Endothelial cell of umbilical vein (primary cell): ENCODE measurements at regions not wholly inside any gene's neighbourhood (a gene's known extent, or its start where the extent isn't known, plus 50 kb on each side); places are given as distances from the start of the nearest gene placed in this dataset.

ENCODE experiments used
- BruUV-seq: library from RNA; stranded (reverse); fragments of 400-500 nt; replicated peaks from 2 replicates; lab custom pipeline; 2021; lab: Mats Ljungman, UMichigan
- CTCF ChIA-PET: fragments of 300-600, 350-600 bp; sonication (Branson Sonifier 250); formaldehyde crosslinking; loops from one replicate; lab custom pipeline; 2021; ENCODE audit warnings: antibody characterized with exemption, inconsistent platforms; lab: Charles Lee
- POLR2A ChIA-PET: fragments of 300-600, 350-600 bp; sonication (Branson Sonifier 250); formaldehyde crosslinking; loops from one replicate; lab custom pipeline; 2021; ENCODE audit warnings: antibody characterized with exemption, inconsistent platforms; lab: Charles Lee
- DNase-seq: peaks from one replicate; pipeline ENCODE4 v3.0.0-alpha.2; 2011; ENCODE audit warnings: low read depth, low spot score
- FAIRE-seq: peaks from 2 replicates; lab custom pipeline; 2011; peaks lifted over from hg19 to GRCh38; lab: Jason Lieb, UNC
- H2AFZ ChIP-seq: 2 replicates; pipeline ENCODE4 v1.6.0; 2012; ENCODE audit warnings: low read depth, low read length, control low read depth, inconsistent platforms
- H3K27ac ChIP-seq: 2 replicates; pipeline ENCODE4 v1.5.1; 2011; ENCODE audit warnings: low read depth, mild to moderate bottlenecking, control low read depth, low read length, moderate library complexity; ENCODE audit not compliant: insufficient read depth
- H3K27me3 ChIP-seq, 2 experiments: 2 replicates each; pipeline versions ENCODE4 v1.6.0 to v1.6.1; 2011; ENCODE audit warnings: low read length in 2 of 2, mixed read lengths in 1 of 2; ENCODE audit not compliant: control insufficient read depth in 2 of 2, insufficient read depth in 2 of 2
- H3K36me3 ChIP-seq, 2 experiments: 2 replicates in 1 of 2; 3 replicates in 1 of 2; pipeline ENCODE4 v1.5.1; 2011; ENCODE audit warnings: low read length in 2 of 2, mild to moderate bottlenecking in 1 of 2, moderate library complexity in 1 of 2; ENCODE audit not compliant: control insufficient read depth in 2 of 2, insufficient read depth in 2 of 2; ENCODE audit errors: extremely low read depth in 1 of 2
- H3K4me1 ChIP-seq: 3 replicates; pipeline ENCODE4 v1.5.1; 2011; ENCODE audit warnings: mild to moderate bottlenecking, low read length; ENCODE audit not compliant: control insufficient read depth, insufficient read depth; ENCODE audit errors: extremely low read depth
- H3K4me2 ChIP-seq: 2 replicates; pipeline ENCODE4 v1.6.1; 2011; ENCODE audit warnings: low read length, control low read depth, mixed read lengths; ENCODE audit not compliant: insufficient read depth
- H3K4me3 ChIP-seq, 3 experiments: fragments of 200-600 bp in 1 of 3; sonication (generic), shearing (Covaris generic) in 1 of 3; replicated peaks in 1 of 3; 2 replicates each; pipeline ENCODE4 v1.5.1; 2011 to 2016; ENCODE audit warnings: control low read depth in 3 of 3, low read length in 3 of 3, mild to moderate bottlenecking in 2 of 3, inconsistent platforms in 1 of 3, low read depth in 1 of 3, moderate library complexity in 1 of 3; ENCODE audit not compliant: insufficient read depth in 1 of 3
- H3K79me2 ChIP-seq: 2 replicates; pipeline ENCODE4 v1.6.0; 2012; ENCODE audit warnings: low read length, inconsistent platforms; ENCODE audit not compliant: control insufficient read depth, insufficient read depth
- H3K9ac ChIP-seq: replicated peaks from 2 replicates; pipeline ENCODE3; 2011; ENCODE audit warnings: low read length, control low read depth; ENCODE audit not compliant: insufficient read depth; ENCODE audit errors: extremely low read depth
- H3K9me1 ChIP-seq: replicated peaks from 3 replicates; pipeline ENCODE4 v1.6.0; 2011; ENCODE audit warnings: mild to moderate bottlenecking, low read length; ENCODE audit not compliant: control insufficient read depth, insufficient read depth; ENCODE audit errors: extremely low read depth
- H3K9me3 ChIP-seq: replicated peaks from 2 replicates; pipeline ENCODE4 v1.5.1; 2012; ENCODE audit warnings: low read length, inconsistent platforms; ENCODE audit not compliant: control insufficient read depth, insufficient read depth
- H4K20me1 ChIP-seq: replicated peaks from 2 replicates; pipeline ENCODE3; 2011; ENCODE audit warnings: mild to moderate bottlenecking, low read length; ENCODE audit not compliant: control insufficient read depth, insufficient read depth; ENCODE audit errors: extremely low read depth
- EZH2 ChIP-seq: IDR thresholded peaks from 2 replicates; pipeline ENCODE4 v1.6.1; 2012; ENCODE audit warnings: borderline replicate concordance, low read depth, mild to moderate bottlenecking, moderate library complexity, low read length, inconsistent platforms; ENCODE audit not compliant: severe bottlenecking
- FOS ChIP-seq: IDR thresholded peaks from 2 replicates; pipeline ENCODE4 v1.6.1; 2011; ENCODE audit warnings: mild to moderate bottlenecking, low read length, moderate library complexity, borderline replicate concordance; ENCODE audit not compliant: insufficient read depth
- GATA2 ChIP-seq: IDR thresholded peaks from 2 replicates; pipeline ENCODE4 v1.7.0; 2011; ENCODE audit warnings: low read depth, mild to moderate bottlenecking, moderate library complexity, mixed read lengths, low read length; ENCODE audit not compliant: insufficient read length, insufficient read depth
- JUN ChIP-seq: IDR thresholded peaks from 2 replicates; pipeline ENCODE4 v1.6.1; 2011; ENCODE audit warnings: borderline replicate concordance, low read depth; ENCODE audit not compliant: insufficient read length, insufficient read depth
- MYC ChIP-seq: IDR thresholded peaks from one replicate; pipeline ENCODE4 v1.6.1; 2011; ENCODE audit warnings: mild to moderate bottlenecking, low read depth, low read length
- POLR2A ChIP-seq: IDR thresholded peaks from 2 replicates; pipeline ENCODE4 v1.6.1; 2012; ENCODE audit warnings: low read depth, mild to moderate bottlenecking, control low read depth, low read length
- POLR2AphosphoS5 ChIP-seq: IDR thresholded peaks from 2 replicates; pipeline ENCODE4 v1.6.1; 2012; ENCODE audit warnings: low read depth, mild to moderate bottlenecking, control low read depth, low read length, moderate library complexity; ENCODE audit not compliant: insufficient read depth
- dilution Hi-C: fragments of 300-500 bp; cut with MboI; formaldehyde crosslinking; loops from one replicate; pipeline ENCODE4 v1.15.0; 2019; ENCODE audit warnings: low sequenced_read_pairs; ENCODE audit not compliant: extremely low pct_ligation_motif_present
- intact Hi-C: fragments of 100-400 bp; cut with micrococcal nuclease; formaldehyde crosslinking; loops from one replicate; pipeline ENCODE4 v1.10.0; 2022
- TF ChIP-seq, protein P1 (sequence below): IDR thresholded peaks from 2 replicates; pipeline ENCODE4 v1.6.1; 2011; ENCODE audit not compliant: insufficient read depth, insufficient read length
- TF ChIP-seq, protein P2 (sequence below), 2 donors: IDR thresholded peaks; 1 replicate in 1 of 2; 2 replicates in 1 of 2; pipeline ENCODE4 v1.5.1; 2011; ENCODE audit warnings: low read length in 2 of 2, mild to moderate bottlenecking in 2 of 2, moderate library complexity in 2 of 2, control low read depth in 1 of 2, inconsistent platforms in 1 of 2, low read depth in 1 of 2; ENCODE audit not compliant: insufficient read depth in 1 of 2; ENCODE audit errors: extremely low read depth in 1 of 2

GRCh38 chr3:159675285-159675684 lies 313.4 kb upstream of the IL12A start:
- Histone ChIP-seq H3K9ac (no peak overlapping the region), H3K27me3 (peaks cover 0 to 1% of the 10 kb centered on the region in 2 experiments), H3K36me3 (no peaks in the 10 kb centered on the region), H3K9me1 (no peaks in the 10 kb centered on the region), H4K20me1 (no peaks in the 10 kb centered on the region), H2AFZ (no peak overlapping the region), H3K4me1 (no peaks in the 10 kb centered on the region), H3K27ac (no peak overlapping the region), H3K9me3 (no peaks in the 10 kb centered on the region), H3K79me2 (no peaks in the 10 kb centered on the region), H3K4me3 (no peak overlapping the region), H3K4me2 (no peak overlapping the region)
- ChIA-PET CTCF (interaction anchor here (0.6 kb wide), 1 partner anchor 59 kb away, joined by 5 read pairs; no protein-coding TSS in a partner anchor), POLR2A (no interaction called here)
- intact Hi-C loops (no loop called here), dilution Hi-C loops (no loop called here)
- no TSS peak for BruUV-seq
- FAIRE-seq (no peak), DNase-seq (no peak)
- TF ChIP-seq FOS, result no peak
- TF ChIP-seq MYC, result no peak
- no peak for TF ChIP-seq JUN
- TF ChIP-seq POLR2A, result no peak
- TF ChIP-seq EZH2, result no peak
- TF ChIP-seq, protein P1, sequence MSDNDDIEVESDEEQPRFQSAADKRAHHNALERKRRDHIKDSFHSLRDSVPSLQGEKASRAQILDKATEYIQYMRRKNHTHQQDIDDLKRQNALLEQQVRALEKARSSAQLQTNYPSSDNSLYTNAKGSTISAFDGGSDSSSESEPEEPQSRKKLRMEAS, result no peak
- TF ChIP-seq, protein P2, sequence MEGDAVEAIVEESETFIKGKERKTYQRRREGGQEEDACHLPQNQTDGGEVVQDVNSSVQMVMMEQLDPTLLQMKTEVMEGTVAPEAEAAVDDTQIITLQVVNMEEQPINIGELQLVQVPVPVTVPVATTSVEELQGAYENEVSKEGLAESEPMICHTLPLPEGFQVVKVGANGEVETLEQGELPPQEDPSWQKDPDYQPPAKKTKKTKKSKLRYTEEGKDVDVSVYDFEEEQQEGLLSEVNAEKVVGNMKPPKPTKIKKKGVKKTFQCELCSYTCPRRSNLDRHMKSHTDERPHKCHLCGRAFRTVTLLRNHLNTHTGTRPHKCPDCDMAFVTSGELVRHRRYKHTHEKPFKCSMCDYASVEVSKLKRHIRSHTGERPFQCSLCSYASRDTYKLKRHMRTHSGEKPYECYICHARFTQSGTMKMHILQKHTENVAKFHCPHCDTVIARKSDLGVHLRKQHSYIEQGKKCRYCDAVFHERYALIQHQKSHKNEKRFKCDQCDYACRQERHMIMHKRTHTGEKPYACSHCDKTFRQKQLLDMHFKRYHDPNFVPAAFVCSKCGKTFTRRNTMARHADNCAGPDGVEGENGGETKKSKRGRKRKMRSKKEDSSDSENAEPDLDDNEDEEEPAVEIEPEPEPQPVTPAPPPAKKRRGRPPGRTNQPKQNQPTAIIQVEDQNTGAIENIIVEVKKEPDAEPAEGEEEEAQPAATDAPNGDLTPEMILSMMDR (IDR thresholded peaks at IDR 0.05; ENCODE audit: extremely low read depth in 1 of 2, insufficient read depth in 1 of 2, low read depth in 1 of 2, low read length in 2 of 2), result no peak
- TF ChIP-seq GATA2, result no peak
- TF ChIP-seq POLR2AphosphoS5, result no peak
